HG03135 (cell line): ENCODE measurements at regions not wholly inside any gene's neighbourhood (a gene's known extent, or its start where the extent isn't known, plus 50 kb on each side); places are given as distances from the start of the nearest gene placed in this dataset.
"Not testable (repeated sequence)": the region's sequence is repeated elsewhere in the genome, so short reads cannot be mapped to it uniquely, and the experiment has no call there.

Experiments
- ATAC-seq: cut with Tn5 transposase; IDR thresholded peaks from one replicate; pipeline ENCODE4 v1.9.1; 2021; ENCODE audit warnings: mild to moderate bottlenecking, moderate library complexity; ENCODE audit not compliant: unreplicated experiment

- ATAC-seq: no peak
Observed at GRCh38 chr2:180614776-180615175, 365.6 kb upstream of the UBE2E3 start.

GRCh38 chr2:180609626-180610340, 370.6 kb upstream of the UBE2E3 start:
- ATAC-seq: no peak

GRCh38 chr2:180607514-180608049, 372.8 kb upstream of the UBE2E3 start:
- no peak for ATAC-seq

GRCh38 chr2:180604077-180604476, 376.3 kb upstream of the UBE2E3 start:
- peak; percentile 67 for ATAC-seq

GRCh38 chr2:180601016-180601415, 379.4 kb upstream of the UBE2E3 start:
- no peak for ATAC-seq

GRCh38 chr2:180599804-180600203, 380.6 kb upstream of the UBE2E3 start:
- no peak for ATAC-seq

- ATAC-seq: no peak
Observed at GRCh38 chr2:180597179-180597578, 383.2 kb upstream of the UBE2E3 start.

GRCh38 chr2:180596453-180596852, 384.0 kb upstream of the UBE2E3 start:
- no peak for ATAC-seq

- no peak for ATAC-seq
Observed at GRCh38 chr2:180591947-180592346, 388.5 kb upstream of the UBE2E3 start.

GRCh38 chr2:180591093-180591781, 389.2 kb upstream of the UBE2E3 start:
- ATAC-seq: not testable (repeated sequence)

- ATAC-seq: no peak
Observed at GRCh38 chr2:180583441-180584140, 396.8 kb upstream of the UBE2E3 start.

GRCh38 chr2:180579388-180579787, 401.0 kb upstream of the UBE2E3 start:
- ATAC-seq: no peak

- no peak for ATAC-seq
Observed at GRCh38 chr2:180578441-180578840, 402.0 kb upstream of the UBE2E3 start.

- no peak for ATAC-seq
Observed at GRCh38 chr2:180577567-180577966, 402.8 kb upstream of the UBE2E3 start.

- ATAC-seq: no peak
Observed at GRCh38 chr2:180573951-180574350, 406.5 kb upstream of the UBE2E3 start.

- no peak for ATAC-seq
Observed at GRCh38 chr2:180572346-180572745, 408.1 kb upstream of the UBE2E3 start.

GRCh38 chr2:180571559-180571958, 408.8 kb upstream of the UBE2E3 start:
- no peak for ATAC-seq

- ATAC-seq: no peak
Observed at GRCh38 chr2:180570864-180571263, 409.5 kb upstream of the UBE2E3 start.

GRCh38 chr2:180564051-180564450, 416.4 kb upstream of the UBE2E3 start:
- no peak for ATAC-seq

- ATAC-seq: no peak
Observed at GRCh38 chr2:180562378-180562777, 418.0 kb upstream of the UBE2E3 start.

GRCh38 chr2:180559771-180560170, 420.6 kb upstream of the UBE2E3 start:
- ATAC-seq: no peak

GRCh38 chr2:180559038-180559437, 421.4 kb upstream of the UBE2E3 start:
- ATAC-seq: no peak
